Esophagus muscularis mucosa (tissue), 3 donors: ENCODE measurements at regions not wholly inside any gene's neighbourhood (a gene's known extent, or its start where the extent isn't known, plus 50 kb on each side); places are given as distances from the start of the nearest gene placed in this dataset.

Source experiments
- POLR2A ChIP-seq: fragments of 450-650 bp; IDR thresholded peaks from one replicate; pipeline ENCODE4 v1.6.1; 2017; ENCODE audit warnings: antibody characterized with exemption, moderate library complexity, mild to moderate bottlenecking, low read depth
- POLR2AphosphoS5 ChIP-seq, 2 donors: sonication (generic); formaldehyde crosslinking; IDR thresholded peaks; one replicate each; pipeline ENCODE4 v1.6.1; 2017; ENCODE audit warnings: antibody characterized with exemption in 2 of 2
- TF ChIP-seq, protein P1 (sequence below), 3 experiments: fragments of 200-600 bp in 2 of 3; fragments of 450-650 bp in 1 of 3; sonication (generic) in 2 of 3; IDR thresholded peaks; one replicate each; pipeline ENCODE4 v1.5.1; 2017 to 2019; ENCODE audit warnings: antibody characterized with exemption in 3 of 3, mild to moderate bottlenecking in 2 of 3, moderate library complexity in 1 of 3

DNA sequence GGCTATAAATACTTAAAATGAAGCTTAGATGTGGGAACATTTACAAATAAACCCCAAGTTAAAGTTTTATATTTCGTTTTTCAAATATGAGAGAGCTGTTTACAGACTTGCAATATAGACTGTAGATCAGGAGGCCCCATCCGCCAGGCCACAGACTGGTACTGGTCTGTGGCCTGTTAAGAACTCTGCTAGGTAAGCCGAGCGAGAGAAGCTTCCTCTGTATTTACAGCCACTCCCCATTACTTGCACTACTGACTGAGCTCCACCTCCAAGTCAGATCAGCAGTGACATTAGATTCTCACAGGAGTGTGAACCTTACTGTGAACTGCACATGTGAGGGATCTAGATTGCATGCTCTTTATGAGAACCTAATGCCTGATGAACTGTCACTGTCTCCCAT, 561.4 kb upstream of the FAM174A start:
- TF ChIP-seq POLR2A = no peak
- TF ChIP-seq, protein P1, sequence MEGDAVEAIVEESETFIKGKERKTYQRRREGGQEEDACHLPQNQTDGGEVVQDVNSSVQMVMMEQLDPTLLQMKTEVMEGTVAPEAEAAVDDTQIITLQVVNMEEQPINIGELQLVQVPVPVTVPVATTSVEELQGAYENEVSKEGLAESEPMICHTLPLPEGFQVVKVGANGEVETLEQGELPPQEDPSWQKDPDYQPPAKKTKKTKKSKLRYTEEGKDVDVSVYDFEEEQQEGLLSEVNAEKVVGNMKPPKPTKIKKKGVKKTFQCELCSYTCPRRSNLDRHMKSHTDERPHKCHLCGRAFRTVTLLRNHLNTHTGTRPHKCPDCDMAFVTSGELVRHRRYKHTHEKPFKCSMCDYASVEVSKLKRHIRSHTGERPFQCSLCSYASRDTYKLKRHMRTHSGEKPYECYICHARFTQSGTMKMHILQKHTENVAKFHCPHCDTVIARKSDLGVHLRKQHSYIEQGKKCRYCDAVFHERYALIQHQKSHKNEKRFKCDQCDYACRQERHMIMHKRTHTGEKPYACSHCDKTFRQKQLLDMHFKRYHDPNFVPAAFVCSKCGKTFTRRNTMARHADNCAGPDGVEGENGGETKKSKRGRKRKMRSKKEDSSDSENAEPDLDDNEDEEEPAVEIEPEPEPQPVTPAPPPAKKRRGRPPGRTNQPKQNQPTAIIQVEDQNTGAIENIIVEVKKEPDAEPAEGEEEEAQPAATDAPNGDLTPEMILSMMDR (IDR thresholded peaks at IDR 0.05) = no peak
- TF ChIP-seq POLR2AphosphoS5 (IDR thresholded peaks at IDR 0.05) = no peak
